ENCODE measurements at regions not wholly inside any gene's neighbourhood (a gene's known extent, or its start where the extent isn't known, plus 50 kb on each side); places are given as distances from the start of the nearest gene placed in this dataset.

DNA sequence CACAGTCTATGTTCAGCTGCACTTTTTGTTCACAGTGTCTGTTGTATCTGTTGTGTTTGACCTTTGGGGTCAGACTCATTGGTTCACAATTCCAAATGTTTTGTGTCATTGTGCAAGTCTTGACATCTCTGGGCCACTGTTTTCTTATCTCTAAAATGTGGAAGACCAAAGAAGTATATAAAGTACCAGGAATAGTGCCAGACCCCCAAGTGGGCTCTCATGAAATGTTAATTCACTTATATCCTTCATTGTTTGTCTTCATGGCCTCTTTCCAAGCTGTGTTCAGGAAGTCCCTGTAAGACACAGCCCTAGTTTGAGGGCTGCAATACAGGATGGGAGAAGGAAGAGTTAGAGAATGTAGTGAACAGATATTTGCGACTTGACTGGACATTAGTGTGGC, 468.3 kb upstream of the BOD1L1 start:
- TF ChIP-seq, protein P1, sequence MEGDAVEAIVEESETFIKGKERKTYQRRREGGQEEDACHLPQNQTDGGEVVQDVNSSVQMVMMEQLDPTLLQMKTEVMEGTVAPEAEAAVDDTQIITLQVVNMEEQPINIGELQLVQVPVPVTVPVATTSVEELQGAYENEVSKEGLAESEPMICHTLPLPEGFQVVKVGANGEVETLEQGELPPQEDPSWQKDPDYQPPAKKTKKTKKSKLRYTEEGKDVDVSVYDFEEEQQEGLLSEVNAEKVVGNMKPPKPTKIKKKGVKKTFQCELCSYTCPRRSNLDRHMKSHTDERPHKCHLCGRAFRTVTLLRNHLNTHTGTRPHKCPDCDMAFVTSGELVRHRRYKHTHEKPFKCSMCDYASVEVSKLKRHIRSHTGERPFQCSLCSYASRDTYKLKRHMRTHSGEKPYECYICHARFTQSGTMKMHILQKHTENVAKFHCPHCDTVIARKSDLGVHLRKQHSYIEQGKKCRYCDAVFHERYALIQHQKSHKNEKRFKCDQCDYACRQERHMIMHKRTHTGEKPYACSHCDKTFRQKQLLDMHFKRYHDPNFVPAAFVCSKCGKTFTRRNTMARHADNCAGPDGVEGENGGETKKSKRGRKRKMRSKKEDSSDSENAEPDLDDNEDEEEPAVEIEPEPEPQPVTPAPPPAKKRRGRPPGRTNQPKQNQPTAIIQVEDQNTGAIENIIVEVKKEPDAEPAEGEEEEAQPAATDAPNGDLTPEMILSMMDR (conservative IDR thresholded peaks at IDR 0.05; ENCODE audit: low read depth, low read length) = no peak
- TF ChIP-seq EZH2 (IDR thresholded peaks at IDR 0.05; ENCODE audit: low read length, unreplicated experiment) (no peak), EZH2phosphoT487 (IDR thresholded peaks at IDR 0.05; ENCODE audit: borderline replicate concordance, low read length) (no peak)
